GM12892 (cell line): ENCODE measurements at regions not wholly inside any gene's neighbourhood (a gene's known extent, or its start where the extent isn't known, plus 50 kb on each side); places are given as distances from the start of the nearest gene placed in this dataset.

ENCODE experiments used
- POLR2A ChIP-seq: IDR thresholded peaks from 2 replicates; pipeline ENCODE4 v1.6.1; 2011; ENCODE audit warnings: low read depth, low read length, control low read depth
- POLR2AphosphoS5 ChIP-seq: IDR thresholded peaks from 2 replicates; pipeline ENCODE4 v1.6.1; 2011; ENCODE audit warnings: low read depth, low read length, control low read depth
- TAF1 ChIP-seq: IDR thresholded peaks from 2 replicates; pipeline ENCODE4 v1.6.1; 2011; ENCODE audit warnings: low read depth, mild to moderate bottlenecking, control low read depth, low read length, borderline replicate concordance

- TF ChIP-seq TAF1 = no peak
- no peak for TF ChIP-seq POLR2A
- no peak for TF ChIP-seq POLR2AphosphoS5
Observed at GRCh38 chr12:60148109-60148508, 552.3 kb downstream of the SLC16A7 start.
